ENCODE measurements at regions not wholly inside any gene's neighbourhood (a gene's known extent, or its start where the extent isn't known, plus 50 kb on each side); places are given as distances from the start of the nearest gene placed in this dataset.

DNA sequence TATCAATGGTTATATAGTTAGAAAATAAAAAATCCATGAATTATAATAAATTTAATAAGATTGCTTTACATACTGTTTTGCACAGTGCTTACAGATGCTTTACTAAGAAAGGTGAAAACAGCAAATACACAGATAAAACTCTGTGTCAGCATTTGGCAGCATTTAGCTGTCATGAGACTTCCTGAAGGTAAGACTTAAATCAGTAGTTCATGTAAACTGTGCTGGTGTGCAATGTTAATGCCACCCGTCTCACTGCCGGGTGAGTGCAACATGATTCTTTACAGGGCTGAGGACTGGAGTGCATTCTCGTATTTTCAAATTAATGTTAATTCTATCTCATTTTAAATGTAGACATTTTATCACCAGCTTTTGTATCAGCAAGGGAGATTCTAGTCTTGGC lies 326.2 kb upstream of the POT1 start:
- no peaks in the 10 kb centered on the region for H3K4me1 ChIP-seq
- H3K27ac ChIP-seq = no peak overlapping the region
- no peak overlapping the region for H3K4me2 ChIP-seq
- TF ChIP-seq CHD4 (IDR thresholded peaks at IDR 0.05; ENCODE audit: borderline replicate concordance) (no peak), KDM1A (IDR thresholded peaks at IDR 0.05; ENCODE audit: low read depth) (no peak), POLR2A (IDR thresholded peaks at IDR 0.05; ENCODE audit: low read length) (no peak), EHF (CRISPR knock-in tag; IDR thresholded peaks at IDR 0.05) (no peak)
- TF ChIP-seq, protein P1, sequence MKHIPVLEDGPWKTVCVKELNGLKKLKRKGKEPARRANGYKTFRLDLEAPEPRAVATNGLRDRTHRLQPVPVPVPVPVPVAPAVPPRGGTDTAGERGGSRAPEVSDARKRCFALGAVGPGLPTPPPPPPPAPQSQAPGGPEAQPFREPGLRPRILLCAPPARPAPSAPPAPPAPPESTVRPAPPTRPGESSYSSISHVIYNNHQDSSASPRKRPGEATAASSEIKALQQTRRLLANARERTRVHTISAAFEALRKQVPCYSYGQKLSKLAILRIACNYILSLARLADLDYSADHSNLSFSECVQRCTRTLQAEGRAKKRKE (CRISPR knock-in tag; IDR thresholded peaks at IDR 0.05; ENCODE audit: low read depth) = no peak
- no peak for DNase-seq (ENCODE audit: low read depth in 1 of 2, low spot score in 1 of 2)
- ChIA-PET CTCF (no interaction called here), POLR2A (no interaction called here)
- ATAC-seq = no peak
- no peaks in the 10 kb centered on the region for H3K9me3 ChIP-seq
- WGBS (ENCODE audit: missing lambda C conversion rate) = 68% methylated on average over 3 of the region's 3 CpGs
- no peak for FAIRE-seq
- no peak overlapping the region for H3K4me3 ChIP-seq

DNA sequence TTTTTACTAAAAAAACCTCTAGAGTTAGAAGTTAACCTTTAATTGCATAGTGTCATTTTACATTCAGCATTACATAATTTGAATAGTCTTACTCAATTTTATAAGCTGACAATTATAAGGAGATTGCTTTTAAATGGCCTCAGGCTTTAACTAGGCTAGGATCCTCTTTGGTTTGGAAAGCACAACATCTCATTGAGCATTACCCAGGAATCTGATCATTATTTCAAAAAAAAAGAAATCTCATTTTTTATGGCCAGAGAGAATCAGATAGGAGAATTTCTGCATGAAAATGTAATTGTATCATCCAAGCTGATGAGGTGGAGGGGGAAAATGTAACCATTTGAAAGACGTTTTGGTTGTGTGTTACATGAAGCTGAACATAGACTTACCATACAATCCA lies 324.9 kb upstream of the POT1 start:
- no peak for TF ChIP-seq RARB (CRISPR knock-in tag; IDR thresholded peaks at IDR 0.05)
- no peak for TF ChIP-seq CBX8 (IDR thresholded peaks at IDR 0.05)
- no peak for TF ChIP-seq HES2 (IDR thresholded peaks at IDR 0.05)
- TF ChIP-seq, protein P1 (CRISPR knock-in tag; IDR thresholded peaks at IDR 0.05; ENCODE audit: low read depth) = no peak
- no peak for DNase-seq (ENCODE audit: low read depth in 1 of 2, low spot score in 1 of 2)
- Histone ChIP-seq H3K4me2 (no peak overlapping the region), H3K9me3 (no peaks in the 10 kb centered on the region), H3K4me1 (no peaks in the 10 kb centered on the region), H3K27ac (no peak overlapping the region), H3K4me3 (no peak overlapping the region)
- WGBS (ENCODE audit: missing lambda C conversion rate) = 3% methylated on average over 1 of the region's 1 CpG
- POLR2A ChIA-PET = no interaction called here
- CTCF ChIA-PET = no interaction called here
- no peak for ATAC-seq
- no peak for FAIRE-seq

DNA sequence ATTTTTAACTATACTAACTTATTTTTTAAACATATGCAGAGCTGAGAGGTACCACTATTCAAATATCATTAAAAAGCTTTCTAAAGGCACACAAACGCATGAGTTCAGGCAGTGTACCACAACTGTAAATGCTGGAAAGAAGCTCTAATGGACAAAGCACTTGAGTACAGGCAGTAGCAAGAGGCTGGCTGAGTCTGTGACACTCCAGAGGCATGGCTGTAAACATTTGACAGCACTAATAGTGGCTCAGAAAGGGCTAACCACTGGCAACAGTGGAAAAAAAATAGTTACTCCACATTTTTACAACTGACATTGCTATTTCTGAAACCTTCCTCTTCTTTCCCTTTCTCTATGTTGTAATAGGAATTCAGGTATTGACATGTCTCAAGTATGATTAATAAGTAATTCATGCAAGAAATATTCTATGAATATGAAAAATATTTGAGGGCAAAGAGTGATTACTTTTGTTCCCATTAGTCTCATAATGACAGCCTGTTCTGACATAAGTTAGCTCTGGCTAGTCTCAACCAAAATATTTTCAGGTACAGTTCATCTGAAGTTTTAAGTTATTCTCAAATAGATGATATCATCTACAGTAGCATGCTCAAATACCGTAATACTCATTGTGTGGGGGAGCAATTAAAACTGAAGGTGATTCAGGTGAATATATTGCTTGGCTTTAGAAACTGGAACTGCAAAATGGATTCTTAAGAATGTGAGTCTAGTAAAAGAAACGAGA lies 324.0 kb upstream of the POT1 start:
- Histone ChIP-seq H3K4me3 (no peak overlapping the region), H3K27ac (no peak overlapping the region), H3K4me2 (no peak overlapping the region), H3K4me1 (no peaks in the 10 kb centered on the region), H3K9me3 (no peaks in the 10 kb centered on the region)
- CTCF ChIA-PET = no interaction called here
- TF ChIP-seq PBX3 (IDR thresholded peaks at IDR 0.05) (no peak), FOSL2 (IDR thresholded peaks at IDR 0.05) (no peak), FOSL2 (CRISPR knock-in tag; IDR thresholded peaks at IDR 0.05) (no peak), ZSCAN20 (CRISPR knock-in tag; IDR thresholded peaks at IDR 0.05) (no peak)
- DNase-seq (ENCODE audit: low read depth in 1 of 2, low spot score in 1 of 2) (no peak), FAIRE-seq (no peak), ATAC-seq (no peak)
- 12% methylated on average over 3 of the region's 3 CpGs for WGBS (ENCODE audit: missing lambda C conversion rate)
- POLR2A ChIA-PET = no interaction called here

DNA sequence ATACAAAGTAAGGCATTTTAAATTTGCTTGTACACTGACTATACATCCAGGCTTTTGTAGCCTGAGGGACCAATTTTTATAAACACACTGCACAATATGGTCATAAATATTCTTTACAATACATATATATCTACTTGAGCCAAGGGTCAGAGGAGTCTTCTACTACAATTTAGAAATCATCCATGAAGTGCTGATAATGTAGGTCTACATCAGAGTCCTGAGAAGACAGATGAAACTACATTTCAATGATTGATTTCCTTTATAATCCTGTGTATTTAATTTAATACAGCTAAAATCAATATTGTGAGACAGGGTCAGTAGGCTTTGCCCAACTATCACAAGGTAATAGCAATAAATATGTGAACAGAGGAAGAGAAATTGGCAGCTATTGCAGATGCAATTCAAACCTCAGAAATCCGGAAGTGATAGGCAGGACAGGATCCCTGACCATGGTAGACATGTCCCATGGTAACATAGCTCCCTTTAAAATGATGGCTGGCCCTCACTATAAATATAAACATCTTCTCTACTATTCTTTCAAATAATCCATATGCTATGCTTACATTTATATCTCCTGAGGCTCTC lies 318.0 kb upstream of the POT1 start:
- TF ChIP-seq CHD2 (IDR thresholded peaks at IDR 0.05; ENCODE audit: low read length, partially characterized antibody) (no peak), RFX5 (IDR thresholded peaks at IDR 0.05) (no peak), KDM5A (IDR thresholded peaks at IDR 0.05) (no peak), PHF8 (IDR thresholded peaks at IDR 0.05; ENCODE audit: borderline replicate concordance, low read depth) (no peak), POLR2AphosphoS2 (conservative IDR thresholded peaks at IDR 0.05; ENCODE audit: low read length) (no peak), MAZ (IDR thresholded peaks at IDR 0.05; ENCODE audit: borderline replicate concordance, low read depth, low read length) (no peak), FOSL2 (IDR thresholded peaks at IDR 0.05) (no peak), FOSL2 (CRISPR knock-in tag; IDR thresholded peaks at IDR 0.05) (no peak), MAX (IDR thresholded peaks at IDR 0.05) (no peak), HOXB13 (CRISPR knock-in tag; IDR thresholded peaks at IDR 0.05; ENCODE audit: low read depth) (no peak), JUN (IDR thresholded peaks at IDR 0.05) (no peak), HDAC2 (IDR thresholded peaks at IDR 0.05) (no peak), ZFP36 (IDR thresholded peaks at IDR 0.05; ENCODE audit: borderline replicate concordance, partially characterized antibody) (no peak)
- CTCF ChIA-PET = no interaction called here
- H3K9me3 ChIP-seq = no peaks in the 10 kb centered on the region; the same call in 2 of the 3 replicates
- no peak for FAIRE-seq
- no peak overlapping the region for H3K4me3 ChIP-seq
- DNase-seq (ENCODE audit: low read depth in 1 of 2, low spot score in 1 of 2) = no peak
- no peak for ATAC-seq
- POLR2A ChIA-PET = no interaction called here
- 0% methylated on average over 1 of the region's 1 CpG for WGBS (ENCODE audit: missing lambda C conversion rate)
- no peak overlapping the region for H3K27ac ChIP-seq
- no peaks in the 10 kb centered on the region for H3K4me1 ChIP-seq
- H3K4me2 ChIP-seq = no peak overlapping the region
